Epidermal melanocyte (primary cell): ENCODE measurements at regions not wholly inside any gene's neighbourhood (a gene's known extent, or its start where the extent isn't known, plus 50 kb on each side); places are given as distances from the start of the nearest gene placed in this dataset.
A peak's percentile ranks its signal among the peaks of the same experiment; 100 is the strongest.

ENCODE experiments used
- DNase-seq: peaks from one replicate; pipeline ENCODE4 v3.0.0; 2011; ENCODE audit warnings: low spot score; ENCODE audit not compliant: insufficient read length

DNA sequence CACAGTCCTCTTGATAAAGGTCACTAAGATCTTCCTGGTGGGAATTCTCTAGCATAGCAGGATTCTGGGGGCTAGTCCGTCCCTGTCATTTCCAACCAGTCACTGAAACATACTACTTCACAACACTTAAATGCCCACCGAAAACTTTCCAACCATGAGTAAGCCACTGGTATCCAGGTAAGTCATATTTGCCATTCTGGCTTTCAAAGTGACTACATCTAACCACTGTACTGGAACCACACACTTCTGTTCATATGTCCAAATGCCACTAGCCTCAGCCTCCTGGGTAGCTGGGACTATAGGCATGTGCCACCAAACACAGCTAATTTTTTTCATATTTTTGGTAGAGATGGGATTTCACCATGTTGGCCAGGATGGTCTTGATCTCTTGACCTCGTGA lies 64.3 kb upstream of the VANGL1 start:
- DNase-seq: no peak

DNA sequence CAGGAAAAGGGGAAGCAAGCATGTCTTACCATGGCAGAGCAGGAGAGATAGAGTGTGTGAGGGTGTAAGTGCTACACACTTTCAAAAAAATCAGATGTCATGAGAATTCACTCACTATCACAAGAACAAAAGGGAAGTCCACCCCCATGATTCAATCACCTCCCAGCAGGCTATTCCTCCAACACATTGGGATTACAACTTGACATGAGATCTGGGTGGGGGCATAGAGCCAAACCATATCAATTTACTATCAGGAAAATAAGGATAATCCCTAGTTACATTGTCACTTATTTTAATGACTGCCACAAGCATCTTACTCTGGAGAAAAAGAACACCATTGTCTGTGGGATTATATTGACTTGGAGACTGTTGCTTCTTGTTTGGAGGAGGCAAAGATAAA lies 66.1 kb upstream of the VANGL1 start:
- no peak for DNase-seq

- no peak for DNase-seq
Measured at GRCh38 chr1:115572710-115573109, 69.1 kb upstream of the VANGL1 start.

DNA sequence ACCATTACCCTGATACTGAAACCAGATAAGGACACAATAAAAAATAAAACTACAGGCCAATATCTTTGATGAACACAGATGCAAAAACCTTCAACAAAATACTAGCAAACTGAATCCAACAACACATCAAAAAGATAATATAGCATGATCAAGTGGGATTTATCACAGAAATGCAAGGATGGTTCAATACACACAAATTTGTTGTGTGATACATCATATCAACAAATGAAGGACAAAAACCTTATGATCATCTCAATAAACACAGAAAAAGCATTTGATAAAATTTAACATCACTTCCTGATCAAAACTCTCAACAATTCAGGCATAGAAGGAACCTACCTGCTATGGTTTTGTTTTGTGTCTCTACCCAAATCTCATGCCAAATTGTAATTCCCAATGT lies 74.3 kb upstream of the VANGL1 start:
- DNase-seq: no peak

- DNase-seq: no peak
Measured at GRCh38 chr1:115565791-115566190, 76.0 kb upstream of the VANGL1 start.

DNA sequence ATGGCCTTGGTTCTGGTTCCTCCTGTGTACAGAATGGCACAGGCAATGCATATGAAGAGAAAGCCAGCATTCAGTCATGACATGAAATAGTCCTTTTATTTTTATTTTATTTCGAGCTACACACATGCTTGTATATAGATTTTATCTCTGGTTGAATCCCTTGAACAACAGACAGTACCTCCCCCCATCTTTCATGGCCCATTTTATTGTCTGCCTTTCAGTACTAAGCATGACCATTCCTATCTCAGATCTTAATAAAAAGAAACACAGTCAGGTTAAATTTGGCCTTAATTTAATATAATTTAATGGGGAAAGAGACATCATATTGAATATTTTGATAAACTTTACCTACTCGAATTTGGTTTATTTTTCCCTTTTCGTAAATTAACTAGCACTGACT lies 76.4 kb upstream of the VANGL1 start:
- DNase-seq: no peak

DNA sequence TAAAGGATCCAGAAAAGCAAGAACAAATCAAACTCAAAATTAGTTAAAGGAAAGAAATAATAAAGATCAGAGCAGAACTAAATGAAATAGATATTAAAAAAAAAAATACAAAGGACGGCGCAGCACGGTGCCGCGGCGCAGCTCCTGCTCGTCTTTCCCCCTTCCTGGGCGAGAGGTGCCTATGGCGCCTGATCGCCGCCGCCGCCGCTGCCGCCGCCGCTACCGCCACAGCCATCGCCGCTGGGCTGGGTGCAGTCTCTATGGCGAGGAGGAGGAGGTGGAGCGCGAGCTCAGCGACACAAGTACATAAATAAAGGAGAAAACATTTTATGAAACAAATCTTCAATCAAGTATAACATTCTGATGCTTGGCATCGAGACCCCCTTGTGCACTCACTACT lies 77.6 kb upstream of the VANGL1 start:
- DNase-seq: no peak

- DNase-seq: no peak
Measured at GRCh38 chr1:115560027-115560426, 81.7 kb upstream of the VANGL1 start.

- DNase-seq: no peak
Measured at GRCh38 chr1:115558275-115558674, 83.5 kb upstream of the VANGL1 start.

DNA sequence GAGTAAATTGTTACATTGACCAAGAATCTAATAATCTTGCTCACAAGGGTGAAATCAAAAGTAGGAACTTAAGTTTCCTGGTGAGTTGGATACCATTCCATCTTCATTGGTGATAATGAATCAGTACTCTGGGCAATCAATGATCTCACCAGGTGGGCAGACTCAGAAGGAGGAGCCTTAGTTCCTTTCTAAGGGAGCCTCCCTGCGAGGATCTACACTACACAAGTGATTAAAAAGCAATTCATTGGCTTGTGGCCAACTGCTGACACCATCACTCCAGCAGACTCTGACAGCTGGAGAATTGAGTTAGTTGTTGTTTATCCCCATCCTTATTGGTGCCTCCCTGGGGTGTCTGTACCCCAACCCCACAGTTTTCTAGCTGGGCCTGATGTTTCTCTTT lies 84.1 kb upstream of the VANGL1 start:
- DNase-seq: no peak

GRCh38 chr1:115556236-115556635 lies 85.5 kb upstream of the VANGL1 start:
- no peak for DNase-seq

DNA sequence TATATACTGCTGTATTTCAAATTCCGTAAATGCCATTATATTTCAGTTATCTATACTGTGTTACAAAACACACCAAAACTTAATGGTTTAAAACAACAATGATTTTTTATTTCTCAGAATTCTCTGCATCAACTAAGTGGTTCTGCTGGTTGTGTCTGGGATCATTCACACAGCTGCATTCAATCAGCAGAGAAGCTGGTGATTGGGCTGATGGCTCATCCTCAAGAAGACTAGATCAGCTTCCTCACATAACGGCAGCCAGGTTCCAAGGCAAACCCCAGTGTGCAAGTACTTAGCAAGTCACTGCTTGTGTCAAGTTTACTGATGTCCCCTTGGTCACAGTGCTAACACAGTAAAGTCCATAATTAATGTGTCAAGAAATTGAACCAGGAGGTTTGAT lies 86.3 kb upstream of the VANGL1 start:
- no peak for DNase-seq

- DNase-seq: no peak
Measured at GRCh38 chr1:115547696-115548095, 94.1 kb upstream of the VANGL1 start.

DNA sequence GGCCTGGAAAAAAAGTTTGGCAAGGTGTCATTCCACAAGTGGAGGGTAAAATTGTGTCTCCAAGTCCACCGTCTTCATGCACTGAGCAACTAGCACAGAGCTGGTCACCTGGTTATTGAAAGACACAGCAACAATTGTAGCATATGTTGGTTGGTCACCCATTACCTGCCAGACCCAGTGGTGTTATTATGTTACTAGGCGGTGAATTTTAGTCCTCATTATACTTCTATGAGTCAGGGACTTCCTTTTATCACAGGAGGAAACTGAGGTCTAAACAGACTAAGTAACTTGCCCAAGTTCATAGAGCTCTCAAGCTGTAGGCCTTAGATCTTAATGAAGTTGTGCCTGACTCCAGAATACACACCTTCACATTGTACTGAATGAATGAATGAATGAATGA lies 94.9 kb upstream of the VANGL1 start:
- no peak for DNase-seq

DNA sequence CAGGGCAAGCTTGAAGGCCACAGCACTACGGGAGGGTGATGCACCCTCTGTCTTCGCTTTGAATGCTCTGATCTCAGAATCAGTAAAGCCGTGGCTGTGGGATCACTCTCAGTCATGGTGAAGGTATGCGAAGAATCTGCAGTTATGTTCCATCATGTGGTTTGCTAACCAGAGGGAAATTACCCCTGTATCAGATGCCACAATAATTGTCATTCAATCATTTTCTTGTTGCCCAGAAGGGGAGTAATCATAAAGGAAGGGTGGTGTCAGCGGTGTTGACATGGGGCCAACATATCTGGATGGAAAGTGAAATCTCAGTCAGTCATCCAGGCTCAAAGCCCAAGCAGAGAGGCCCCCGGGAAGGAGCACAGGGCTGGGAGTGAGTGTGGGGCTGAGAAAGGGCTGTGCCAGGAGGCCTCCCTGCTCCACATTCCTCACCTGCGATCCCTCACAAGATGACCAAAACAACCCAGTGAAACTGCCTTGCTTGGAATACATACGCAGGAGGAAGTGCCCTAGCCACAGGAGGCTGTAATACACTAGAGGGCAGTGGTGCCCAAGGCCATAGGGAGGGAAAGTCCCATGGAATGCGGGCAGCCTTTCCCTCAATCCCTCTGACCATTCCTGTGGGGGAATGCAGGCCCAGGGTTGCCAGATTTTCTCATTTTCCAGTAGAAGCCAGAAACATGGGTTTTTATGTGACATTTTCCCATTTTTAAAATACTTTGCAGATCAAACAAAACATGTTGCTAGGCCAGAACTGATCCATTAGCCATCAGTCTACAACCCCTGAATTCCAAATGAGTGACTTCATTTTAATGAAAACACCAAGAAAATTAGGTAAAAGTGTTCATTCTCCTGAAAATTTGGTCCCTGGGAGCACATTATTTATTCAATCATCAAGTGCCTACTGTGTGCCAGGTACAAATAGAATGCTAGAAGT lies 95.7 kb upstream of the VANGL1 start:
- peak; percentile 61 for DNase-seq

DNA sequence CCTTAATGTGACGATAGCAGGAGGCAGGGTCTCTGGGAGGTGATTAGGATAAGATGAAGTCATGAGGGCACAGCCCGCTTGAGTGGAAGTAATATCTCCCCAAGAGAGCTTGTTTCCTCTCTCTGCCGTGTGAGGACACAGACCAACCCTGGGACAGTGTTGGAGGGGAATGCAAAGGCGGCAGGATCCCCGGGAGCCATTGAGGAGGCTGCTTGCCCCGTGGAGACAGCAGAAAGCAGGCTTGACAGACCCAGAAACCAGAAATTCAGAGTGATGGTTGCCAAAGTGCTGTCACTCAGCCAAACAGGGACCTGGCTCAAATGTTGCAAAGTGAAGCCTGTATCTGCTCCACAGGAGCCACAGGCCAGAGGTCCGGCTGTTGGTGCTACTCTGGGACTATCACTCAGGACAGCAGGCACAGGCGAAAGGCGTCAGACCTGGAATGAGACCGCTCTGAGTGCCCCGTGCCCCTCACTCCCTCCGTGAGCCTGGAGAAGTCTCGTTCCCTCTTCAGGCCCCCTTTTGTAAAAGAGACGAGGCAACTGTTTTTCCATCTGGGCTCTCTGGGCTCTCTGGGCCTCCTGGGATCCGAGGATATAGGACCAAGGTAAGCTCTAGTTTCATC lies 96.6 kb upstream of the VANGL1 start:
- no peak for DNase-seq

DNA sequence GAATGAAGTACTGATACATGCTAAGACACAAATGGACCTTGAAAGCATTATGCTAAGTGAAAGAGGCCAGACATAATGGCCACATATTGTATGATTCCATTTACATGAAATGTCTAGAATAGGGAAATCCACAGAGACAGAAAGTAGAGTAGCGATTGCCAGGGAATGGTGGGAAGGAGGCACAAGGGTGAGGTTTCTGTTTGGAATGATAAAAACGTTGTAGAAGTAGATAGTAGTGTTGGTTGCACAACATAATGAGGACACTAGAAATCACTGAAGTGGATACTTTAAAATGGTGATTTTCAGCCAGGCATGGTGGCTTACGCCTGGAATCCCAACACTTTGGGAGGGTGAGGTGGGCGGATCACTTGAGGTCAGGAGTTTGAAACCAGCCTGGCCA lies 97.6 kb upstream of the VANGL1 start:
- DNase-seq: no peak

- DNase-seq: no peak
Measured at GRCh38 chr1:115543247-115543646, 98.5 kb upstream of the VANGL1 start.

- no peak for DNase-seq
Measured at GRCh38 chr1:115539736-115540135, 102.0 kb upstream of the VANGL1 start.

- no peak for DNase-seq
Measured at GRCh38 chr1:115539061-115539460, 102.7 kb upstream of the VANGL1 start.

GRCh38 chr1:115538579-115538978 lies 103.2 kb upstream of the VANGL1 start:
- DNase-seq: no peak

DNA sequence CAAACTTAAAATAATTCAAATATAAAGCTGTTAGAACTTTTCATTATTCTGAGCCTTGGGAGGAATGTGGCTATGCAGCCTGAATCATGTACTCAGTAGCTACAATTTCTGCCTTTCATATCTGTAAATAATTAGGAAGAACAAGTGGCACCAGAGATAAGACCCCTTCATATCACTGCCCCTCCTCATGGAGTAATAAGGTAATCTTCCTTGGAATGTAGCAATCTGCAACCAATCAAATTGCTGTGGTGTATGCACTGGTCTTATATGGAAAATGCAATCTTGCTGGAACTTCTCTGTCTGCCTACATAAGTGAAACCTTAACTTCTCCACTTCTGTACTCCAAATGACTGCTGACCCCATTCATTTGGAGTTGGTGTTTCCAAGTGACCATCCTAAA lies 104.4 kb upstream of the VANGL1 start:
- DNase-seq: no peak

GRCh38 chr1:115536279-115536816 lies 105.4 kb upstream of the VANGL1 start:
- DNase-seq: no peak
